HCT116 (cell line): ENCODE measurements at regions not wholly inside any gene's neighbourhood (a gene's known extent, or its start where the extent isn't known, plus 50 kb on each side); places are given as distances from the start of the nearest gene placed in this dataset.

Experiments
- ATAC-seq: fragments of 200-7000 bp; cut with Tn5 transposase; 2 replicates; pipeline ENCODE4 v1.9.1; 2020; ENCODE audit warnings: mild to moderate bottlenecking, moderate library complexity
- BruUV-seq: library from RNA; stranded (reverse); fragments of 400-500 nt; replicated peaks from 2 replicates; lab custom pipeline; 2021; lab: Mats Ljungman, UMichigan
- CTCF ChIA-PET: fragments of 300-600 bp; sonication (Branson Sonifier 250); formaldehyde crosslinking; loops from one replicate; lab custom pipeline; 2021; ENCODE audit warnings: antibody characterized with exemption; lab: Charles Lee
- POLR2A ChIA-PET: fragments of 300-600, 350-600 bp; sonication (Branson Sonifier 250); formaldehyde crosslinking; loops from one replicate; lab custom pipeline; 2021; ENCODE audit warnings: antibody characterized with exemption; lab: Charles Lee
- RAD21 ChIA-PET, 2 experiments: fragments of 300-600 bp; sonication (Branson Sonifier 250); formaldehyde crosslinking; loops; one replicate each; lab custom pipeline; 2023; ENCODE audit warnings: low total read pairs in 2 of 2; ENCODE audit not compliant: uncharacterized antibody in 2 of 2, unreplicated experiment in 2 of 2, low non-redundant PET in 1 of 2; lab: Charles Lee
- DNase-seq: peaks from one replicate; pipeline ENCODE4 v3.0.0-alpha.2; 2010; ENCODE audit warnings: low read depth, low spot score
- H2AFZ ChIP-seq: fragments of 200-600 bp; shearing (Covaris generic), sonication (generic); 2 replicates; pipeline ENCODE4 v1.6.1; 2017; ENCODE audit warnings: low read depth, mixed run types, mixed read lengths, antibody characterized with exemption, low read length; ENCODE audit not compliant: poor library complexity, severe bottlenecking
- H3K27ac ChIP-seq: 2 replicates; pipeline ENCODE4 v1.5.1; 2012; ENCODE audit warnings: low read depth, low read length
- H3K27me3 ChIP-seq: fragments of 200-600 bp; sonication (generic); 2 replicates; pipeline ENCODE4 v1.6.1; 2016; ENCODE audit warnings: mixed run types, low read length, mixed read lengths; ENCODE audit not compliant: insufficient read depth
- H3K36me3 ChIP-seq, 2 experiments: fragments of 200-500 bp in 1 of 2; fragments of 200-600 bp in 1 of 2; sonication (Bioruptor generic) in 1 of 2; sonication (generic) in 1 of 2; 2 replicates each; pipeline versions ENCODE4 v1.5.1 to v1.6.1; 2014 to 2016; ENCODE audit warnings: low read length in 2 of 2, inconsistent platforms in 1 of 2, mixed read lengths in 1 of 2, mixed run types in 1 of 2; ENCODE audit not compliant: insufficient read depth in 2 of 2, control insufficient read depth in 1 of 2
- H3K4me1 ChIP-seq, 2 experiments: fragments of 200-600 bp in 1 of 2; sonication (generic) in 1 of 2; 2 replicates each; pipeline versions ENCODE4 v1.5.1 to v1.6.1; 2012 to 2017; ENCODE audit warnings: low read length in 2 of 2, inconsistent platforms in 1 of 2, mild to moderate bottlenecking in 1 of 2, mixed read lengths in 1 of 2, mixed run types in 1 of 2, moderate library complexity in 1 of 2; ENCODE audit not compliant: insufficient read depth in 2 of 2, control insufficient read depth in 1 of 2
- H3K4me2 ChIP-seq: fragments of 200-600 bp; sonication (generic); 2 replicates; pipeline ENCODE4 v1.6.1; 2017; ENCODE audit warnings: mixed run types, low read length, mixed read lengths
- H3K4me3 ChIP-seq, 2 experiments: fragments of 200-600 bp in 1 of 2; sonication (generic) in 1 of 2; replicated peaks in 1 of 2; 2 replicates each; pipeline ENCODE4 v1.5.1; 2011 to 2016; ENCODE audit warnings: low read length in 2 of 2, control low read depth in 1 of 2, low read depth in 1 of 2, mild to moderate bottlenecking in 1 of 2, mixed read lengths in 1 of 2, mixed run types in 1 of 2
- H3K79me2 ChIP-seq: fragments of 200-600 bp; sonication (generic); 2 replicates; pipeline ENCODE4 v1.6.1; 2017; ENCODE audit warnings: mild to moderate bottlenecking, mixed run types, low read length, moderate library complexity, mixed read lengths; ENCODE audit not compliant: insufficient read depth
- H3K9ac ChIP-seq: fragments of 200-600 bp; sonication (generic); 2 replicates; pipeline ENCODE4 v1.6.1; 2016; ENCODE audit warnings: low read length, mixed read lengths
- H3K9me2 ChIP-seq: fragments of 200-600 bp; sonication (generic), shearing (Covaris generic); 2 replicates; pipeline ENCODE4 v1.6.1; 2017; ENCODE audit warnings: mixed run types, mild to moderate bottlenecking, moderate library complexity; ENCODE audit not compliant: insufficient read depth
- H3K9me3 ChIP-seq, 2 experiments: fragments of 200-500 bp in 1 of 2; fragments of 200-600 bp in 1 of 2; sonication (Bioruptor generic) in 1 of 2; sonication (generic) in 1 of 2; 2 replicates each; pipeline ENCODE4 v1.6.1; 2014 to 2017; ENCODE audit warnings: low read length in 2 of 2, mixed read lengths in 2 of 2, inconsistent platforms in 1 of 2, low read depth in 1 of 2, mild to moderate bottlenecking in 1 of 2, mixed run types in 1 of 2, moderate library complexity in 1 of 2; ENCODE audit not compliant: control insufficient read depth in 1 of 2, insufficient read depth in 1 of 2
- H4K20me1 ChIP-seq: fragments of 200-600 bp; sonication (generic), shearing (Covaris generic); 2 replicates; pipeline ENCODE4 v1.6.1; 2017; ENCODE audit warnings: mixed run types, mild to moderate bottlenecking, moderate library complexity; ENCODE audit not compliant: insufficient read depth
- ATF3 ChIP-seq: IDR thresholded peaks from 2 replicates; pipeline ENCODE4 v1.6.1; 2012
- CBX3 ChIP-seq: IDR thresholded peaks from 2 replicates; pipeline ENCODE4 v1.6.1; 2012; ENCODE audit warnings: low read depth
- CTCF ChIP-seq, 3 experiments: fragments of 200-600 bp in 1 of 3; sonication (generic) in 1 of 3; IDR thresholded peaks in 2 of 3; conservative IDR thresholded peaks in 1 of 3; 2 replicates each; pipeline ENCODE4 v1.5.1; 2012 to 2017; ENCODE audit warnings: low read depth in 2 of 3, low read length in 2 of 3, antibody characterized with exemption in 1 of 3, borderline replicate concordance in 1 of 3, control low read depth in 1 of 3, mild to moderate bottlenecking in 1 of 3, mixed read lengths in 1 of 3, mixed run types in 1 of 3, moderate library complexity in 1 of 3; ENCODE audit not compliant: insufficient read depth in 1 of 3
- ELF1 ChIP-seq: IDR thresholded peaks from 2 replicates; pipeline ENCODE4 v1.6.1; 2012; ENCODE audit warnings: low read depth, borderline replicate concordance
- EZH2phosphoT487 ChIP-seq: fragments of 200-600 bp; IDR thresholded peaks from 2 replicates; pipeline ENCODE4 v1.6.1; 2018; ENCODE audit warnings: antibody characterized with exemption, borderline replicate concordance
- JUND ChIP-seq: IDR thresholded peaks from 2 replicates; pipeline ENCODE4 v1.6.1; 2012
- POLR2A ChIP-seq: IDR thresholded peaks from 2 replicates; pipeline ENCODE4 v1.7.0; 2011; ENCODE audit warnings: borderline replicate concordance; ENCODE audit not compliant: insufficient read depth, insufficient read length; ENCODE audit errors: extremely low read depth
- SP1 ChIP-seq: IDR thresholded peaks from 2 replicates; pipeline ENCODE4 v1.6.1; 2012; ENCODE audit warnings: low read depth
- TCF7L2 ChIP-seq: IDR thresholded peaks from 2 replicates; pipeline ENCODE4 v1.7.0; 2011; ENCODE audit warnings: borderline replicate concordance, inconsistent platforms; ENCODE audit not compliant: insufficient read depth, insufficient read length; ENCODE audit errors: extremely low read depth
- YY1 ChIP-seq: IDR thresholded peaks from 2 replicates; pipeline ENCODE4 v1.6.1; 2011; ENCODE audit warnings: low read length, low read depth, moderate library complexity, mild to moderate bottlenecking; ENCODE audit not compliant: insufficient replicate concordance; ENCODE audit errors: extremely low read depth
- ZFX ChIP-seq: fragments of 450-650 bp; IDR thresholded peaks from 2 replicates; pipeline ENCODE4 v1.6.1; 2017
- intact Hi-C: fragments of 100-400 bp; cut with micrococcal nuclease; formaldehyde crosslinking; loops from 2 replicates; pipeline ENCODE4 v1.10.0; 2022

GRCh38 chr7:98464558-98464940, 63.7 kb upstream of the BAIAP2L1 start:
- no peak overlapping the region for H3K4me2 ChIP-seq
- no peaks in the 10 kb centered on the region for H3K36me3 ChIP-seq
- H3K79me2 ChIP-seq, result no peaks in the 10 kb centered on the region
- intact Hi-C loops, result no loop called here
- H3K9me2 ChIP-seq, result no peaks in the 10 kb centered on the region
- H4K20me1 ChIP-seq, result no peaks in the 10 kb centered on the region
- ATAC-seq (no peak), DNase-seq (no peak)
- H3K9me3 ChIP-seq, result no peaks in the 10 kb centered on the region
- ChIA-PET RAD21 (no interaction called here), CTCF (no interaction called here), POLR2A (no interaction called here)
- BruUV-seq, result no TSS peak
- TF ChIP-seq CBX3, result no peak
- no peak for TF ChIP-seq CTCF (IDR thresholded peaks at IDR 0.05 in 2 of 3, conservative IDR thresholded peaks at IDR 0.05 in 1 of 3; ENCODE audit: borderline replicate concordance in 1 of 3, insufficient read depth in 1 of 3, low read depth in 2 of 3, low read length in 2 of 3)
- TF ChIP-seq ELF1, result no peak
- TF ChIP-seq ZFX, result no peak
- no peak for TF ChIP-seq YY1
- TF ChIP-seq ATF3, result no peak
- no peak for TF ChIP-seq EZH2phosphoT487
- TF ChIP-seq SP1, result no peak
- no peak for TF ChIP-seq TCF7L2
- no peak for TF ChIP-seq POLR2A
- TF ChIP-seq JUND, result no peak
- no peaks in the 10 kb centered on the region for H3K4me1 ChIP-seq
- no peak overlapping the region for H3K27ac ChIP-seq
- no peak overlapping the region for H3K9ac ChIP-seq
- no peak overlapping the region for H2AFZ ChIP-seq
- no peak overlapping the region for H3K4me3 ChIP-seq
- 0 out of 2 replicates have a peak, but pooled peaks cover 6% of the 10 kb centered on the region for H3K27me3 ChIP-seq
